ENCODE measurements at regions not wholly inside any gene's neighbourhood (a gene's known extent, or its start where the extent isn't known, plus 50 kb on each side); places are given as distances from the start of the nearest gene placed in this dataset.
"Not testable (repeated sequence)": the region's sequence is repeated elsewhere in the genome, so short reads cannot be mapped to it uniquely, and the experiment has no call there.

DNA sequence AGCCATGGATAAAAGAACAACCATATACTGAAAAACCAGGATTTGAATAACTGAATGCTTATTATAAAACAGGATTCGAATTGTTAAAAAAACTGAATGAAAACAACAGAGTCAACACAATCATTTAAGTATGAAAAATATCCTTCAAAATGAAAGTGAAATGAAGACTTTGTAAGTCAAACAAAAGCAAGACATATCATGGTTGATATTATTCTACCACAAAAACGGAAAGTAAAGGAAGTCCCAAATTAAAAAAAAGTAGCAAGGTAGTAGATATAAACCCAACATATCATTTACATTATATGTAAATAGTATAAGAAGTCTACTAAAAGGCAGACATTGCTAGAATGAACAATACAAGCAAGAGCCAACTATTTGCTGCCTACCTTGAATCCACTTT, 63.1 kb upstream of the POTEC start:
- DNase-seq, result not testable (repeated sequence)

DNA sequence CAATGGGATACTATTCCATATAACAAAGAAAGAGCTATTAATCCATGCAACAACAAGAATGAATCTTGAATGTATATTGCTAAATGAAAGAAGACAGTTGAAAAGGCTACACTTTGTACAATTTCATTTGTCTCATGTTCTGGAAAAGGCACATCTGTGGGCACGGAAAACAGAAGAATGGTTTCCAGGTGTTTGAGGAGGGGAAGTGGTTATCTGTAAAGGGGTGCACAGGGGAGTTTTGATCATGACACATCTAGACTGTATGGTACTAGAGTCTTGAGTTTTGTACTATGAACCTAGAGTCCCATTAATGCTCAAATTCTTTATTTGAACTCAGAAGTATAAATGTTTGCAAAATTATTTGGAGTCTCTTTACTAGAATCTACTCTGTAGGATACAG, 64.0 kb upstream of the POTEC start:
- DNase-seq, result not testable (repeated sequence)

DNA sequence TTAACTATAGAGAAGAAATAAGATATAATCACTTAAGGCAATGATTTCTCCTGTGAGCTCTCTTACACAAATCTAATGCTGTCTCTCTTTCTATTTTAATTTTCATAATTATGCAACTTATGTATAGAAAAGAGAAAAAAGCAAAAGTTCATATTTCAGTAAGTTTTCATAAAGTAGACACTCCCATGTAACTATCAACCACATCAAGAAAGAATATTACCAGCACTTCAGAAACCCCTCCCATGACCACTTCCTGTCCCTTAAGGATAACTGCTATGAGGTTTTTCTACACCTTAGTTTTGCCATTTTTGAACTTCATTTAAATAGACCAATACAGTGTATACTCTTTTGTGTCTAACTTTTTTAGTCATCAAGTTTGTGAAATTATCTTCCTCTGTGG, 69.0 kb upstream of the POTEC start:
- DNase-seq, result not testable (repeated sequence)

DNA sequence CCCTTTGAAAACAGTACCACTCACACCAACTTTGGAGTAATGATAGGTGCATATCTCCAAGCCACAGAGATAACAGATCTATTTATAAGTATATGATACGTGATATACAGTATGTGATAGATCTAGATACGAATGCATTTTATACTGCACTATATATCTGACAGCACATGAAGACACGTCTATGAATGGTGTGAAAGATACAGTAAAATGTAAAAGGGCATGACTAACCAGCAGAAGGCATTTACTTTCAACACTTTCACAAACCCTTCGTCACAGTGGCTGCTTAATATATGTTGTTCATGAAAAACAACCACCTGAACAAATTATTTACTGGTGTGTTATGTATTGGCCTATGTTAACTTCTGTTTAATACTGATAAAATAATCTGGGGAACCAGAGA, 71.1 kb upstream of the POTEC start:
- DNase-seq, result not testable (repeated sequence)

DNA sequence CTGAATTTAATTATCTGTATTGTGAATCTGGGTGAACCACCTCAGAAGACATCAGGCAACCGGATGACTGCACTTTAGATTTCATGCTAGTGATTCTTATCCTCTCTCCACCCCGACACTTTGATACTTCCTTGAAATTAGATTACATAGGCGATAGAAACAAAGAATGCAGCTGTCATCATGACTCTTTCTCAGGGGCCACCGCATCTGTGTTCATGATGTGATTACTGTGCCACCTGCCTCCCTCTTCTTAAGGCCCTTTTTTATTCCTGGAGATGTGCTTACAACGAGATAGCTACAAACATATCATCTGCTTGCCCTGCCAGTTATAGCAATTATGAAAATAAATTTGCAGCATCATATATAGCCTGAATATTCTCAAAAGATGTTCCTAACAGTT, 83.9 kb upstream of the POTEC start:
- DNase-seq, result not testable (repeated sequence)

DNA sequence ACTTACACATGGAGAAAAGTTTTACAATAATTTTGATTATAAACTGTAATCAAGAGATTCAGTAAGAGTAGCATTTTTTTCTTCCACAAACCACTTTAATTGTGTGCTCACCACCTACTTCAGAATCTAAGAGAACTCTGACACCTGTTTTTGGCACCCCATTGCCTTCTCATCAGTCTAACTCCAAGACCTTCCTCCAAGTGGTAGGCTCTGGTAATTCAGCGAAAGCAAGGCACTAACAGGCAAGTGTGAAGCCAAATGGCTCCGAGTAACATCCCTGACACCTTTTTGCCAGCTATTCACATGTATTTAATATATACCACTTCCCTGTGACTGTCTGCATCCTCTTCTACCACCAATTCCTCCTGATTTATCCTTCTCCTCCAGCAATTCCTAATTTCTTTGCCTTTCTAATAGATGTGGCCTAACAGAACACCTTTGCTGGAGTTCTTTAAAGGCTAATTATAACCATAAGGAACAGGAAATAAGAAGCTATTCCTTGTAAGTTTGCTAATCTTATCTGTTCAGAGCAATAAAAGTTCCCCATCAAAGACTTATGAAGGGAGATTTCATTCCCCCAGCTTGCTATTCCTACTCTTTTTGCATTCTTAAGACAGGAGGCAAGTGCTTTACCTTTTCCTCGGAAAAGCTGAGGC, 85.1 kb upstream of the POTEC start:
- not testable (repeated sequence) for DNase-seq

DNA sequence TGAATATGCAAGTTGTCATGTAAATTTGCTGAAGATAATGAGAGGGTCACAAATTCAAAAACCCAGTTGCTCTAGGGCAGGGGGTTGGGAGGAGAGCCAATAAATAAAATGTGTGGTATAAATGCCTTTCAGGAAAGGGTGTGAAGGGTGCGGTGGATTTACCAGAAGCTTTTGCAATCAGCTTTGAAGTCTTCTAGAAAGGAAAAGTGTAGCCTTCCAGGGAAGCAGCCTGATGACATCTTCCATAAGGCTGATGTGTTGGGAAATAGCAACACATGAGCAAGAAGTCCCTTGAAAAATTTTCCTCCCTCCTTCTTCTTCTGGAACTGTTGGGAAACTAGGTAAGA, 85.6 kb upstream of the POTEC start:
- DNase-seq, result not testable (repeated sequence)

DNA sequence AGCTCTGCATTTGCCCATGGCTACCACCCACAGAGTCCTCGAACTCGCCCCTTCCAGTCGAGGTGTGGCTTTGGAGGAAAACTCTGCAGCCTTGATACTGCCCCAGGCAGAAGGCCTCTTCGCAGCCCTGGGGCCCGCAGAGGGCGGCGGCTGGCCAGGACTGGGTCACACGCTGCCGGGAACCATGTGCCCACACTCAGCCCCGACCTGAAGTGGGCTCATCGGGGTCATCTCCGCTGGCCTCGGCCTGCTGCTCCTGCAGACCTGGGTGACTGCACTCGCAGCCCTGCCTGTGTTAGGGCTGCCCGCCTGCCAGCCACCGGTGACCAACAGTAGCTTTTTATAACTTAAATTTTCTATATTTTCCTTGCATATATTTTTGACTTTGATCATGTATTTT, 89.6 kb upstream of the POTEC start:
- not testable (repeated sequence) for DNase-seq

DNA sequence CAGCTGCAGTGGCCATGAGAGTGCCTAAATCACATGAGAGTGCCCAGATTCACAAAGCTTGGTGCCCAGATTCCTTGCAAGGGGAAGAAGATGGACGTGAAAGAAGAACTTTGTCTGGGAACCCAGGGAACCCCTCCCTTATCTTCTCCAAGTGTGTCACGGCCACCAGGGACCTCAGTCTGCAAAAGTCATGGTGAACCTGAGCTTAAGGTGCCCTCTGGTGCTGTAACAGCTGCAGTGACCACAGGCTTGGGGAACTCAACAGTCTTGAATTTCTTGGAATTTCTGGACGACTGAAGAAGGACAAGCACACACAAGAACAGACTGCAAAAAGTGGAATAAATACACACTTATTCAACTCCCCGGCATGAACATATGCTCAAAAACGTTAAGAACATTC, 94.6 kb upstream of the POTEC start:
- DNase-seq, result not testable (repeated sequence)

DNA sequence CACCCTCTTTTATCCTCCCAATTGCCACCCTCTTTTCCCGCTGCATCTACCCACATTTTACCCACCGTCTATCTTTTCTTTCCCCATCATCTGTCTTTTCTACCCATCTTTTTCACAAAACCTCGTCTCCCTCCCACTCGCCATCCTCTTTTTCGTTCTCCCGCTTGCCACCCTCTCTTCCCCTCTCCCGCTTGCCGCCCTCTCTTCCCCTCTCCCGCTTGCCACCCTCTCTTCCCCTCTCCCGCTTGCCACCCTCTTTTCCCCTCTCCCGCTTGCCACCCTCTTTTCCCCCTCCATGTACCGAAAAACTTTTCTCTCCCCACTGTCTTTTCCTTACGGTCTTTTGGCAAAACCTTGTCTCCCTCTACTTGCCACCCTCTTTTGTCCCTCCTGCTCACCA, 97.7 kb upstream of the POTEC start:
- peak in 1 of 51 donors; percentile 8 for DNase-seq

DNA sequence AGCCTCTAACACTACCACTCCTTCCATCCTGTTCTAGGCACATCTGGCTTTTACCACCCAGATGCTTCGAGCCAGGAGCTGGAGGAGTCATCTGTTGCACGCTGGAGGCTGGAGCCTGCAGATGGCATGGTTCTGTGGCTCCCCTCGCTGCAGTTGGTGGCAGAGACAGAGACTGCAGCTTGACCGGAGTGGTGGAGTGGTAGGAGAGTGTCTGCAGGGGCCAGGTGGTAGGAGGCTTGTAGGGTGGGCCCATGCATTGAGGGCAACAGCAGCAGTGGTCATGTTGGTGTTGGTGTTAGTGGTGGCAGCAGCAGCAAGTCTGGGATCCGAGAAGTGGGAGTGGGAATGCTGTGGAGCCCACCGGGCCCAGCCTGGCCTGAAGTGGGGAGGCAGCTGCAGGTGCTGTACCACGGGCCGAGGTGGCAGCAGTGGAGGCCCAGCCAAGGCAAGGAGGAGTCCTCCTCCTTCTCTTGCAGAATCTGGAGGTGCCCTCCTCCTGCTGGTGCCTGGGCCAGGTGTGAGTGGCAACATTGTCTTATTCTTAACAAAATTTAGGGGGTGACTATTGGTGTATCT, 100.4 kb upstream of the POTEC start:
- DNase-seq, result not testable (repeated sequence)

DNA sequence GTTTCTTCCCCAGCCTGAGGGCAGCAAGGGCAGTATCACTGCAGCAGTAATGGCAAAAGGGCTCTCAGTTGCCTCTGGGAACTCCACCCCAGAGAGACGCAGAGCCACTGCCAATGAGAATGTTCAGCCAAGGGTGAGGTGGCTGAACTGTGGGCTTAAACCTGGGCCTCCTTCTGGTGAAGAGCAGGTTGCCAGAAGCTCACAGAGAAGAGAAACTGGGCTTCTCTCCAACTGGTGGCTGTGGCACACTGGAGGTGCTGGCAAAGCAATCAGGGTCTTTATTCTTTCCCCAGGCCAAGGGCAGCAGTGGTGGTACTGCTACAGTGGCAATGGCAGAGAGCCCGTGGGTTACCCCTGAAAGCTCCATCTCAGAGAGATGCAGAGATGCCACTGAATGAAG, 54.9 kb upstream of the ANKRD30B start:
- DNase-seq, result not testable (repeated sequence)

DNA sequence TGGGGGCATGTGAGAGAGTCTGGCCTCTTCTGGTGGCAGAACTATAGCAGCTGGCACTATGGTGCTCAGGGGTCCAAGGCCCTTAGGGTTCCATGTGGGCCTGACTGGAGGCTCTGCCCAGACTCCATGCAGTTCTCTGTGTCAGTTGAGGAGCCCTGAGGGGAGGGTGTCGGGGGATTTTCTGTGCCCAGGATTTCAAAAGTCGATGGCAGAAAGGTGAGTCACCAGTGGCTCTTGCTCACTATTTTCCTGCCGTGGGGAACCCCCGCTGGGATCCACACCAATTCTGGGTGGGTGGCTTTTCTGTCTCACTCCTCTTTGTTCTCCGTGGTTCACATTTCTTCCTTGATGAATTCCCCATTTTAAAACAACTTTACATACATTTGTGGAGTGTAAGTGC, 54.1 kb upstream of the ANKRD30B start:
- not testable (repeated sequence) for DNase-seq

DNA sequence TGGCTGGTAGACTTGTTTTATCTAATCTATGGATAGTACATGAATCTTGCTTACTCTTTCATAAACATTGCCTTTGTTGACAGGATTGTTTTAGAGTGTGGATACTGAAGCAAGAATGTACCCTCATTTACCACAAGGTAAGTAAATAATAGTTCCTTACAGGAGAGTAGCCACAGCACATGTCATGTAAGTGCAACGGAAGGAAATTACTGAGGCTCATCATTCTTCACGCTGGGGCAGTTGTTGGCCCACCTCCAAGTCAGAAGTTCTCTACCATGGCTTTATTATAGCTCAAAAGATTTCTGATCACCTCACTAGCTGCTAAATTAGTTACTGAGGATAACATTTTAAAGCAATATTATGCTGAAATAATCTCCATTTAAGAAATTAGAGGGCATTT, 50.0 kb upstream of the ANKRD30B start:
- DNase-seq, result not testable (repeated sequence)

Data from hypothalamus (tissue), 51 donors.